Epithelial cell of esophagus (primary cell): ENCODE measurements at regions not wholly inside any gene's neighbourhood (a gene's known extent, or its start where the extent isn't known, plus 50 kb on each side); places are given as distances from the start of the nearest gene placed in this dataset.
A peak's percentile ranks its signal among the peaks of the same experiment; 100 is the strongest.

Experiments
- DNase-seq: peaks from one replicate; pipeline ENCODE4 v3.0.0; 2010; ENCODE audit warnings: low read depth
- H3K4me3 ChIP-seq: 2 replicates; pipeline ENCODE4 v1.5.1; 2011; ENCODE audit warnings: mild to moderate bottlenecking, low read length, control low read depth
- TF ChIP-seq, protein P1 (sequence below): IDR thresholded peaks from 2 replicates; pipeline ENCODE4 v1.5.1; 2011; ENCODE audit warnings: low read depth, mild to moderate bottlenecking, low read length, control low read depth, inconsistent platforms; ENCODE audit not compliant: insufficient read depth; ENCODE audit errors: missing control alignments

DNA sequence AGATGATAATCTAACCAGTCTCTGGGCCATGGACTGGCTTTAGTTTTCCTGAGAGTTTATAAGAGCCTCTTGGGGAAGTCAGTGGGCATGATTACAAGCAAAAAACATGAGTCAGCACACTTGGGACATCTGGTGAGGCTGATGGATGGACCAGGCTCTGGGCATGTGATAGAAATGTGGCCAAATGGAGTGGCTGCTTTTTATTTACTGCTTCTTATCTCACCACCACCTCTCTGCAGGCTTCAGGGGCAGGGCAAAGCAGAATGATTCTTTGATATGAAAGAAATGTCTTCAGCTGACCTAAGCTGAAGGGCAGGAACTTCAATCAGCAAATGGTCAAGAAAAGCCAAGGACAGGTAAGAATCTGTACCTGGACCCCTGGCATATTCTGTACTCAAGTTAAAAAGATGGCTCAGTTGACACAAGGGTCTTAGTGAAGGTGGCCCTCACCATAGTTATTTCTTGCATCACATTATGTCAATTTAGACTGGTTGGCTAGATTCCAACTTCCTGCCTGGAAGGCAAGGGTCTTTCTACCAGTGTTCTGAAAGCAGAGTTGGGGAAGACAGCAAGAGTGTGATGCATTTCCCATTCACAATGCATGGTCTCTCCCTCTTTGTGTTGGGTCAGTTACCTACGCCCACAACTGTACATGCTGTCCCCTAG is 162.8 kb downstream of the FASLG start:
- peak; percentile 5 for DNase-seq
- TF ChIP-seq, protein P1, sequence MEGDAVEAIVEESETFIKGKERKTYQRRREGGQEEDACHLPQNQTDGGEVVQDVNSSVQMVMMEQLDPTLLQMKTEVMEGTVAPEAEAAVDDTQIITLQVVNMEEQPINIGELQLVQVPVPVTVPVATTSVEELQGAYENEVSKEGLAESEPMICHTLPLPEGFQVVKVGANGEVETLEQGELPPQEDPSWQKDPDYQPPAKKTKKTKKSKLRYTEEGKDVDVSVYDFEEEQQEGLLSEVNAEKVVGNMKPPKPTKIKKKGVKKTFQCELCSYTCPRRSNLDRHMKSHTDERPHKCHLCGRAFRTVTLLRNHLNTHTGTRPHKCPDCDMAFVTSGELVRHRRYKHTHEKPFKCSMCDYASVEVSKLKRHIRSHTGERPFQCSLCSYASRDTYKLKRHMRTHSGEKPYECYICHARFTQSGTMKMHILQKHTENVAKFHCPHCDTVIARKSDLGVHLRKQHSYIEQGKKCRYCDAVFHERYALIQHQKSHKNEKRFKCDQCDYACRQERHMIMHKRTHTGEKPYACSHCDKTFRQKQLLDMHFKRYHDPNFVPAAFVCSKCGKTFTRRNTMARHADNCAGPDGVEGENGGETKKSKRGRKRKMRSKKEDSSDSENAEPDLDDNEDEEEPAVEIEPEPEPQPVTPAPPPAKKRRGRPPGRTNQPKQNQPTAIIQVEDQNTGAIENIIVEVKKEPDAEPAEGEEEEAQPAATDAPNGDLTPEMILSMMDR: no peak

DNA sequence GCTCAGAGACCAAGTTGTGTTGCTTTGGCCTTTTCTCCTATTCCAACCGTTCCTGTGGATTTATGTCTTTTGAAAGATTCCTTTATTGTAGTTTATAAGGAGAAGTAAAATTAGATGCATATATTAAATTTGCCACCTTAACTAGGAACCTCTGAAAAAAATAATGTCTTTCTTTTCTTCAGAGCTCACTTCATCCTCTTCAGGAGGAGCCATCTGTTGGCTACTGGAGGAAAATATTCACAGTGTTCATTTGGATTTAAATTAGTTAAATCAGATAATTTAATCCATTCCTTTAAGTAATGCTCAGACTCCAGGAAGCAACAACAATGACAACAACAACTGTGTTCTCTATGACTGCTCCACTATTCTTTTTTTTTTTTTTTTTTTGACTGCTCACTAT is 164.0 kb downstream of the FASLG start:
- DNase-seq: no peak
- TF ChIP-seq, protein P1: no peak
- H3K4me3 ChIP-seq: no peak overlapping the region

More for the DNA sequence above, 162.8 kb downstream of the FASLG start:
- no peak overlapping the region for H3K4me3 ChIP-seq

DNA sequence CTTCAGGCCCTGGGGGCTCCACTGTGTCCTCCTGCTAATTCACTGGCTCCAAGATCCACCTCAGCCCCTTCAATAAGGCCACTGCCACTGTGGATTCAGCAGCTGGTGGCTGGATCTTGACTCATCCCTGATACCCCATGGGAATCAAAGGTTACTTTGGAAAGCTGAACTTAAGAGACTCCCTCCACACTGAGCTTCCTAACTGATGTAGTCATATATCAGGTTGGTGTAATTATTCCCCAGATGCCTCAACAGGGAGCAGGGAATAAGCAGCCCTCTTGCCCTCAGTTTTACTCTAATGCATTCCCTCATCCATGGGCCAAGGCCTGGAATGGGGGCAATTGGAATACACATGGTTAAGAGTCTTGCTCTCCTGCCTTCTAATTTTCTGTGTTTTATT is 164.6 kb downstream of the FASLG start:
- H3K4me3 ChIP-seq: no peak overlapping the region
- TF ChIP-seq, protein P1: no peak
- DNase-seq: no peak

DNA sequence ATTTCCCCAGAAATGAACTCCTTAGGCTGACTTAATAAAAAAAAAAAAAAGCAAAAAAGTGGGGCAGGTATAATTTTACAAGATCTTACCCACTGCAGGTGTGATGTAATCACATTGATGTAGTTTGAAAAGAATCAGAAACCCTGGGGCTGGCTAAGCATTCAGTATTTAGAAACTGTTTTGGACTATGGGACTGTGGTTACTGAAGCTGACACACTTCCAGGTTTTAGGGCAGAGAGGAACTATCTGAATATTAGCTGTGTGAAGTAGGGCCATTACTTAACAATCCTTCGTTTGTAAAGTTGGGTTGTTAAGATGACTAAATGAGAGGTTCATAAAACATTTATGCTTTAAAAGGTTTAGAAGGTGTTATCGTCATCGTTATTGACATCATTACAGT is 165.3 kb downstream of the FASLG start:
- TF ChIP-seq, protein P1: no peak
- H3K4me3 ChIP-seq: no peak overlapping the region
- no peak for DNase-seq

DNA sequence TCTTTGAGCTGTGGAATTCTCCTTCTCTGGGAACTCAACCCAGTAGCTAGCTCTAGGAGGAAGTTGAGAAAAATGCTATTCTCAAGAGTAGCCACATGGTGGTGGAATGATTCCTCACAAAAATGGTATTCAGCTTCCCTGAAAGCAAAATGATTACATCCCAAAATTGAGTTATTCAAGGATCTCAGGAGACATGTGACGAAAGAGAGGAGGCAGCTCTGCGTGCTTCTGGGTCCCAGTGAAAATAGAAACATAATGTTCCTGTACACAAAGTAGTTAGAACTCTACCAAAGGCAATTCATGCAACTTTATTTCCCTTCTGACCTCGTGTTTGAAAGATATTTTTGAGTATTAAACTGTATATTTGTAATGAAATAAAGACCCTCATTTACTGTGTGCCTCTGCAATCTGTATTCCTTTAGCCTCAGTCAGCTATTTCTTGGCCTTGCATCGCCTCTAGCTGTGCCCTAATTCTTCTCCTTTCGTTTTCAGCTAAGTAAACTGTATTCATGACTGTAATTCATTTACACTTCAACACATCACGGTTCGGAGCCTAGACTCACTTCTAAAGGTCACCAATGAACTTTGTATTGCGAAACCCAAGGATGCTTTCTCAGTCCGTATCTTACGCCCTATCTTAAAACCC is 167.3 kb downstream of the FASLG start:
- TF ChIP-seq, protein P1: peak; percentile 75
- no peak overlapping the region for H3K4me3 ChIP-seq
- peak; percentile 68 for DNase-seq

DNA sequence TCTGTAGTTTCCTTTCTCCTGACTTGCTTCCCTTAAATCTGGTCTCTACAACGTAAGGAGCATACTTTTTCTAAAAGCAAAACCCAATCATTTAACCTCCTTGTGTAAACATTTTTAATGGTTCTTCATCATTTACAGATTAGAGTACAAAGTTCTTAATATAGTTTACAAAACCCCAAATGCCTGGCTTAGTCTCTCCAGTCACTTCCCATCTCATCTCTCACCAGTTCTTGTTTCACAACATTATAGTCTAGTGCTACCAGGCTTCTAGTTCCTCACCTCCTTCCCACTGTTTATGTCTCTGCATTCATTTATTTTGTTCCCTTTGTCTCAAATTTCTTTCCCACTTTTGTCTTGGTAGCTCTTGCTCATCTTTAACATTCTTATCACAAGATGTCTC is 168.4 kb downstream of the FASLG start:
- DNase-seq: no peak
- TF ChIP-seq, protein P1: no peak
- H3K4me3 ChIP-seq: no peak overlapping the region

DNA sequence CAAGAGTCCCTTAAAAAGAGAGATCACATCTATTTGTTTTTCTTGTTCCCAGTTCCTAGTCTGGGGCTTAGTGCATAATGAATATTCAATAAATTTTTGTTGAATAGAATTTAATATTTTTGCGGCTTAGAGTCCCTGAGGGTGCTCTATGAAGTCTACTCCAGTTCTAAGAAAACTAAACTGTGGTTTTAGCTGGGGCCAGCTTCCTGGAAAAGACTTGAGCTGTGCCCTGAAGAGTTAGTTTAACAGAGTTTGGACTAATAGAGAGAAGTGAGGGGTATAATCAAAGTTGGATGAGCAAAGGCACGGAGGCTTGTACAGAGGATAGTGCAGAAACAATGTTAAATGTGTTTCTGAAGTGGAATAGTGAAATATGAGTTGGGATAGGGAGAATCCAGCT is 168.9 kb downstream of the FASLG start:
- H3K4me3 ChIP-seq: no peak overlapping the region
- TF ChIP-seq, protein P1: no peak
- DNase-seq: no peak
